NCI-H2196 (cell line): ENCODE measurements at regions not wholly inside any gene's neighbourhood (a gene's known extent, or its start where the extent isn't known, plus 50 kb on each side); places are given as distances from the start of the nearest gene placed in this dataset.

Source experiments
- DNase-seq: peaks from one replicate; lab custom pipeline; 2025; ENCODE audit not compliant: unreplicated experiment; lab: John Stamatoyannopoulos, UW

DNA sequence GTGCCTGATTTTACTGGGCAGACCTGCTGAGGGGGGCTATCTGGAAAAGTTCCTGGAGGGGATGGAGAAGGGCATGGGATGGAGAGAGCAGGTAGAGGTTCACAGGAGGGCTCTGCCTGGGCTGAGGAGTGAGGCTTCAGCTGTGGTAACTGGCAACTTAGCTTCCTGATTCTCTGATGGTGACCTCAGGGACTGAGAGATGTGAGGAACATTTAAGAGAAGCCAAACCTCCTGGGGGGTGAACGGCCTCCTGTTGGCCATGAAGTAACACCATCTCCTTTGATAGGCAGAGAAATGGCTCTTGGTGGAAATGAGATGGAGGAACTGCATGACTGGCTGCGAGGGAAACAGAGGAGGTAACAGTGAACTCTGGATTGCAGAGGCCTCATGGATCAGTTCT is 97.3 kb upstream of the ROPN1 start:
- no peak for DNase-seq

DNA sequence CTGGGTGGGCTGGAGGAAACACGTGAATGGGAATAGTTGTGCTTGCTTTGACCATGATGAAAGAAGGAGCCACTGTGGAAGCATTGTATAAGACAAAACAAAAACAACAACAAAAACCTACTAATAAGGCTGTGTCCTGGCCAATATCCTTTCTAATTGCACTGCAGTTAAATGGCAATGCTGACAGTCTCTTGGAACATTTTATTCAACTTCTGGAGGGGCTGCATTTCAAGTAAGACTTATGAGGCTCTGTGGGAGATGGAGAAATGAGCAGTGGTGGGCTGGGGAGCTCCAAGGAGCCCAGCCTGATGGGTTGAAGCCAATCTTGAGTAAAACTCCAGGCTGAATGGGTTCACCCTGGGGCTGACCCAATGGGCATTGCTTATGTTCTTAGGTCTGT is 99.8 kb upstream of the ROPN1 start:
- no peak for DNase-seq

DNA sequence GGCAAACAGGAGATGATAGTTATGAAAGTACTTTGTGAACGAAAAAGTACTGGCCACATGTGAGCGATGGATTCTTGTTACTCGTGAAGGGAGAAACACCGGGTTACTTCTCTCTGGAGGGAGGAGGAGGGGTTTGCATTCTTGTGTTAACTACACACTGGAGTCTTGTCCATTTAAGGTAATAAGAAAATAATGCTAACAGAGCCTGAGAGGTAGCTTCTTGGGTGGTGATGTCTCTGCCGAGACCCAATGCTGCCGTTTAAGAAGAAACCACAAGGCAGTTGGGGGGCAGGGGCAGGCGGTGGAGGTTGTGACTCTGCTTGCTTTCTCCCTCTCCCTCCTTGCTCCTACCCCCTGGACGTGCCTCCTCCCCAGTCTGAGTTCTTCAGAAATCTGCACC is 100.9 kb upstream of the ROPN1 start:
- no peak for DNase-seq

DNA sequence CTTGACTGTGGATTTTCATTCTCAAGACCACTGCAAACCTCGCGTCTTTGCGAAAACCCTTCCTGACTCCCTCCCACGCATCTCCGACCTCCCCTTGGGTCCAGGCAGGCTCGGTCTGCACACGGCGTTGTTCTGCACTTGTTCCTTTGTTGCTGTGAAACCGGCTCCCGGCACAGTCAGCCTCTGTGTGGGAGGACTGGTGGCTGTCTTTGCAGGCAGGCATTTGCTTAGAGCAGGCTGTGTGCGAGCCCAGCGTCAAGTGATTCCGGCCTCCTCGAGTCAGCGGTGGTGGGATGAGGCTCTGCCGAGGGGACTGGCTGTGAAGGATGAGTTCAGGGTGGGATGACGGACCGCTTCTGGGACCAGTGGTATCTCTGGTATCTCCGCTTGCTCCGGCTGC is 102.6 kb upstream of the ROPN1 start:
- no peak for DNase-seq

DNA sequence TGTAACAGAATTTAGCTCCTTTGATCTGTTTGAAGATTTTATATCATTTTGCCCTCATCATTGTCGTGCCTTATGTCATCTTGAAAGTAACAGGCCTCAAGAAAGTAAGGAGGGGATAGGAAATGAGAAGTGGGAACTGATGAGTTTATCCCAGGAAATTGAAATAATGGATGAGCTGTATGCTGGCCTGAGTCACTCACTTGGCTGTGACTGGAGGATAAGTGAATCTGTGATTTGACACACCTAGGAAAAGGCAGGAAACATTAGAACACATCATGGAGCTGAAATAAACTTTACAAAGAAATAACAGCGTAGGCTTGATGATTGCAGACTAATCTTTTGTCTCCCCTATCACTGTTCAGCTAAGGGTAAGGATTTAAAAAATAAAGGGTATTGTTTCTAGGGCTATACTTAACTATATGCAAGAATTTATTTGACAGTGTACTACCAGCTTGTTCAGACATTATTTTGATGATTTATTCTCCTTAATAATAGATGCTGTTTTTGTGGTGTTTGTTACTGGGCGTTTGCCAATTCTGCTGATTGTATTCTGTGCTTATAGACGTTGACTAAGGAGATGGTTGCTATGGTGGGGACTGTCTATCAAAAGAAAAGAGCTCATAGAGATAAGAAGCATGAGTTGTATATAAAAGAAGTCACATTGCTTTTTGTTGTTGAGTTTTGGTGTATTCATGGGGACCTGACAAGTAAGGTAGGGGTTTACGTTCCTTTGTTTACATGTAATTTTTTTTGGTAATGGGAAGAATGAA is 105.6 kb upstream of the ROPN1 start:
- no peak for DNase-seq

DNA sequence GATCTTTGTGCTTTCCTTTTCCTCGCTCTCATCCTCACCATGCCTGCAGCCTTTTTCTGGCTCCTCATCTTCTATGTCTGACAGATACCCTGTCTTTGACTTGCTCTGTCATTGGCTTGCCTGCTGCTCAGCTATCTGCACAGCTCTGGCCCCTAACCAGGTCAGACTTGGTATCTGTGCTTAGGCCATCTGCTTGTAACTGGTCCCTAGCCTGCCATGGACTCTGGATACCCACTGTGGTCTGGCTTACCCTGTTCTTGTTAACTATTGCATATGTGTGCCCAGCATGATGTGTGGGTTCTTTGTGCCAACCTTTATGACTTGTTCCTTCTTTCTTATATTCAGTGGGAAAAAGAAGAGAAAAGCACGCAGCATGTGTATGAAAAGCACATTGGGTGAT is 109.7 kb upstream of the ROPN1 start:
- DNase-seq = no peak

DNA sequence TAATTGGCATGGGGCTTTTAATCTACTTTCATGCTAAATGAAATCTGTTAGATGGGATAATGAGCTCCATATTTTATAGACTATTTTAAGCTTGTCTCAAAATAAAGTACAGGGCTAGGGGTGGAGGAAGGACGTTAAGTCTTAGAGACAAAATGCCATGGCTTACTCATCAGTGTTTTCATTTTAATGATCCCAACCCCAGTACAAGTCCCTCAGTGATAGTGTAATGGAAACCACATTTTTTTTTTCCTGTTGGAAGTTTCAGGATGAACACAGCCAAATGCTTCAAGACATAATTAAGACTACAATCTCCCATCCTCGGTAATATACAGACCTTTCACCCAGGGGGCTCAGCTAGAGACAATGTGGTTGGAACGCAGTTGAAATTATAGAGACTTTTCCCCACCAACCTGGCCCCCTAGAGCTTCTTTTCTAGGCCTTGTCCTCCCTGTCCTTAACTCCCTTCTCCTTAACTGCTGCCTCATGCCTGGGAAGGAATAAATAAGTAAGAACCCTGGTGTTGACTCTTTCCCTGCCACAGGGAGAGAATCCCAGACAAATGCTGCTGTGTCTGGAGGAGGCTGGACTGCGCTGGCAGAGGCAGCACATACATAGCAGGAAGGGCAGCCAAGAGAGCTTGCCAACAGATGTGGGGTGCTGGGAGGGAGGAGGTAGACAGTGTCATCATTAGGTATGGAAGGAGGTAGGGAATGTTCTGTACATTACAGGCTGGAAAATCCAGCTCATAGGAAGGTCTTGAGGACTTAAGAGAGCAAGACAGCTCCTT is 115.4 kb upstream of the ROPN1 start:
- DNase-seq = no peak

DNA sequence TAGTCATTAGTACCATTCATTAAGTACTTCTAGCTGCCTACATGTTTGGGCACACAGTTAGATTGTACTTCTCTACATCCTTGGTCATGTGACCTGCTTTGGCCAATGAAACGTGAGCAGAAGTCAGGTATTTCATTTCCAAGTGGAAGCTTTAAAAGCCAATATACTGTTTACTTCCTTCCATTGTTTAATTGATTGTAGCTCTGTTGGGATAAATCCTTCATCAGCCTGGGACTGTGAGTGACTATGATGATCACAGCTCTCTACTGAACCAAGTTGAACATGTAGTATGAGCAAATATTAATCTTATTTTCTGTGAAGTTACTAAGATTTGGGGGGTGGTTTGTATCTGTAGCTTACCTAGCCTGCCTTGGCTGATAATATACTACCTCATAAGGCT is 116.5 kb upstream of the ROPN1 start:
- no peak for DNase-seq

DNA sequence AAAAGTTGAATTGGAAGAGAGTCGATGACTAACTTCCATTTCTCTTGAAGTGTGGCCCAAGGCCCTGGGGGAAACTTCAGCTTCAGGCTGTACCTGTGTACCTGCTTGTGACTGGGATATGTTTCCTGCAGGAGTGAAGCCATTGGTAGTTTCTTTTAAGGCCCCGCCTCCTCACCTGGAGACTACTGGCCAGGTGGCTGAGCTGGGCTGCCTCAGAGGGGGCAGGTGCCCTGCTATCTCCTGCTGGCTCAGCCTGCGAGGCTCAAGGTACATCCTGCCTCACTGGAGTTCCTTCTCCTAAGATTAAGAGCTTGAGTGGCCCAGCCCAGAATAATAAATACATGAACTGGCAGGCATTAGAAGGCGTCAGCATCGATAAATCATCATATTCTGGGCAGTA is 121.6 kb upstream of the ROPN1 start:
- DNase-seq = no peak

DNA sequence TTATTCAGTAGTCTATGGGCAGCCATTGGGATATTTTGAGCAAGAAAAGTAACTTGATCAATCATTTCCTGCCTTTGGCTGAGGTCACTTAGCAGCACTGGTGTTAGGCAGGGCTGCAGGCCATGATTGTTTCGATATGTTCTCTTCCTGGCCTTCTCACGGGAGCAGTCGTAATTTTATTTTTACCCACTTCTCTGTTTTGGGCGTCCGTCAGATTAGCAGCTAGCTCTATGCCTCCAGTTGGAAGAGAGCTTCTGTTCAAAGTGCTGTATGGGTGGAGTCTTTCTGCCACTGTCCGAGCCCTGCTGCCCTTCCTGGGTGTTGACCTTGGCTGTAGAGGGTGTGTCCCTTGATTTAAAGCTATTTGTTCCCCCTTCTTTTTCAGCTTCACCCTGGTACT is 123.4 kb upstream of the ROPN1 start:
- no peak for DNase-seq

DNA sequence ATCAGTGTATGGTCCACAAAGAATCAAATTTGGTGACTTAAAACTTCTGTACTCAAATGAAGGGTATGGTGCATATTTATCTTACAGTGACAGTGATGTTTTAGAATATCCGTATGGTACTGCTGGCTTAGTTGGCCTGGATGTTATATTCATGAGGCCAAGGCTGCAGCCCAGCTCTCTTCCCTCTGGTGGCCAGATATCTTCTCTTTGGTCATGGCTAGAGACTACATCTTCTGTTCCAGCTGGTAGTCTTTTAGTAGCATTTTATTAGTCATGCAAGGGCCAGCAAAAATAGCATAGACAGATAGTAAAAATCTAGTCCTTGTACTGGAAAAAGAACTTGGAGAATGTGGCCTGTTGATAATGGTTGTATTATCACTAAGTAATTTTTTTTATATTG is 124.0 kb upstream of the ROPN1 start:
- no peak for DNase-seq

DNA sequence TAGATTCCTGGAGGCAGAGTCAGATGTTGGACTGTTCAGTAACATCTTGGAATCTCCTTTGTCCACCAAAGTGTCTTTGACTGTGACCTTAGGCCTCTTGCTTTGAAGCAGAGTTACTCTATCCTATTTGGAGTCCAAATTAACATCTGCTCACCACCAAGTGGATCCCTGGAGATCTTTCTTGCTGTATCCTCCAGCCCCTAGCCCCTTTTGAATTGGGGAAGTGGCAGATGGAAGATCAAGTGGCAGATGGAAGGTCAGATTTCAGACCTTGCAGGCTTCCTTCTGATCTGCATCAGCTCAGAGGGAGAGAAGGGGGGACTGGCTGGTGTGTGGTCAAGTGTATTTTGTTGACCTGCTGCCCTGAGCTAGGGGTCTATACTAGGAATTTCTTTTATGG is 125.0 kb upstream of the ROPN1 start:
- DNase-seq = no peak

DNA sequence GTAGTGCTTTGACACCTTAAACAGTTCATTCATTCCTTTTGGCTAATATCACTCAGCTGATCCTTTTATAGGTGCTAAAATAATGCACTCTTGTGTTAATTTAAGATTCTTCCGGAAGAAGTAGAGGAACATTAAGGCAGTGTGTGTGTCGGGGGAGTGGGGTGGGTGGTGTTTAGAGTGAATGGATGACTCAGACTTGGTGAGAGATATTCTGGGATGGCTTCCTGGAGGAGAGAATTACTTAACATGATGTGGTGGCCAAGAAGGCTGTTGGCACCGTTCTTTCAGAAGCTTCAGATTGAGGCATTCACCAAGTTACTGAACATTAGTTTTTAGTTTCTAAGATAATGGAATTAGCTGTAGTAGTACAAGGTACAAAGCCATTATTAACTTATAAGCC is 125.6 kb upstream of the ROPN1 start:
- DNase-seq = no peak

DNA sequence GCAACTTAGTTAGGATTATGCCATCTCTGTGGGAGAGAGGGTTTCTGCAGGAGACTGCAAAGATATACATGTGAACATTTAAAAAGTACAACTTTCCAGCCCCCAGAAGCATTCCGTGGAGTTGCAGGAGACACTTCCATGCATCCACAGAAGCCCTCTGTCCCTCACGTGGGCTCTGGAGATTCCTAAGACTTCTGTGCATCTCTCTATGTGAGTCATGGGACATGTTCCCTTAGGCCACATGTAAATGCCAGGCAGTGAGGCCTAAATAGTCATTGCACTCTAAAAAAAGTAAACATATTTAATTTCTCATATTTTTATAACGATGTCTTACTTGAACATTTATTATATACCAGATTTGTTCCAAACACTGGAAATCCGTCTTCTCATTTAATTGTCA is 126.5 kb upstream of the ROPN1 start:
- DNase-seq = no peak

DNA sequence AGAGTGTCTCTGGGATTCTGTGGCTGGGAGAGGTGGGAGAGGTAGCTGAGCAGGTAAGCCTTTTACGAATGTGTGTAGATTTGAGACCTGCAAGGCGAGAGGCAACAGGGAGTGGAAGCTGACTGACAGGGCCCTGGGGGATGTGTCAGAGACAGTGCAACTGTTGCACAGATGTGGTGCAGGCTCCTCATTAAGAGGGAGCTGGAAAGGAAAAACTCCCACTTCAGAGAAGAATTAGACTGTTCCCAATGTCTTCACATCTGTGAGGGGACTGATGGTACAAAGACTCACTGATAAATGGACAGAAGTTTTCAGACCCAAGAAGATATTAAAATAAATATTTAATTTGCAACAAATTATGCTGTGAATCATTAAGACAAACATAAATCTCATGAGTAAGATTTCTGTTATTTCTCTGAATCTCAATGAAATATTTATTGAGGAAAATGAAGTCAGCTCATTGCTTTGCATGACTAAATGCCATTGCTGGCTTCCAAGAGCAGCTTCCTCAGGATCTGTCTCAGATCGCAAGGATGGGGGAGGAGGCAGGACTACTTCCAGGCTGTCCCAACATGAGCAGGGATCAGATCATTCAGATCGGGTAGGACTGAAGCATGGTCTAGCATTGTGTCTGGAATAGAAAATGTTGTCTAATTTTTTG is 127.3 kb upstream of the ROPN1 start:
- no peak for DNase-seq

DNA sequence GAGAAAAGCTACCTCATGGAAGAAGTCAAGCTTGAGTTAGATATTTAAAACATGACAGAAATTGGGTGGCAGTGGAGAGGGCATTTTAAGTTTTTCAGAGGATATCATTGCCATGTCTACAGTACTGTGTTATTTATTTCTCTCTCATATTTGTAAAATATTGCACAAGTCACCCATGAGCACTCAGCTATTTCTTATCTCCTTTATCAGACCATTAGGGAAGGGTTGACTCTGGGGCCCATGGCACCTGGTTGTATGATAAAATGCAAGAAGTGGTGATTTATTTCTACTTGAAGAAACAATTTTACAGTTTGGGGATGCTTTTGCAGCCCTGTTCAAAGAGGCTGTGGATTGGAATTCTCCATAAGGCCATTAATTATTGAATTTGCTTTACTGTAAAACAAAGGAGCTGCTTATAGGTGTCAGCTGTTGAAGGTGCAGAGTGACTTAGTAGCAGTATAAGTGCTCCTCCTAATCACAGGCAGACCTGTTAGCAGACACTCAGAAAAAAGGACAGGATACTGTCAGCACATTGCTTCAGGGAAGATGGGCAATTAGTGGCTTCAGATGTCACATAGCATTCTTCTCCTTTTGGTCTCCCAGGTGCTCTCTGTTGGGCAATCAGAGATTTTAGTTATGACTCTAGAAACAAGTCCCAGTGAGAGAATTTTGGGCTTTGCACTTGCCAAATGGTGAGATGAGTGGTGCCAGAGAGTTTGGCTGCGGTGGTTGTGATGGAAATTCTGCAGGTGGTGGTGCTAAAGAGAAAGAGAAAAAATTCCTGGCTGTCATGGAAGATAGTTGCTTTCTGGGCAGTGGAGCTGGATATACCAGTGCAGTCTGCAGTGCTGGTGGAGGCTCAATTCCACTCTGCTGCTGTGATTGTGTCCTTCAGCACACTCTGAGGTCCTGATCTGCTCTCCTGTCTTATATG is 129.7 kb upstream of the ROPN1 start:
- DNase-seq = no peak

DNA sequence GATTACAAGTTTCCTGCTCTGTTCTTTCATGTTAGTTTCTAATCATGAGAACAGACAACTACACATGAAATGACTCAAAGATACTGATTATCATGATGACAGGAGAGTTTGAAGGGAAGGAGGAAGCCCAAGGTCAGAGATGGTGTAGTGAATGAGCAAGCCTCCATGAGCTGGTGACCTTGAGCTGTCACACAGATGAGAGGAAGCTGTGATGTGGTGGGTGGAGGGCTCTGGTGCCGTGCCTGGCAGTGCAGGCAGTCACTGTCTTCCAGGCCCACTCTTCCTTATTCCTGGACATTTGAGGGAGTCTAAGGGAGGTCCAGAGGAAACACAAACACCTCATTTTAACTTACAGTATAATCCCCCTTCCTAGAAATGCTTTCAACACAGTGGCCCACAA is 133.4 kb upstream of the ROPN1 start:
- no peak for DNase-seq

DNA sequence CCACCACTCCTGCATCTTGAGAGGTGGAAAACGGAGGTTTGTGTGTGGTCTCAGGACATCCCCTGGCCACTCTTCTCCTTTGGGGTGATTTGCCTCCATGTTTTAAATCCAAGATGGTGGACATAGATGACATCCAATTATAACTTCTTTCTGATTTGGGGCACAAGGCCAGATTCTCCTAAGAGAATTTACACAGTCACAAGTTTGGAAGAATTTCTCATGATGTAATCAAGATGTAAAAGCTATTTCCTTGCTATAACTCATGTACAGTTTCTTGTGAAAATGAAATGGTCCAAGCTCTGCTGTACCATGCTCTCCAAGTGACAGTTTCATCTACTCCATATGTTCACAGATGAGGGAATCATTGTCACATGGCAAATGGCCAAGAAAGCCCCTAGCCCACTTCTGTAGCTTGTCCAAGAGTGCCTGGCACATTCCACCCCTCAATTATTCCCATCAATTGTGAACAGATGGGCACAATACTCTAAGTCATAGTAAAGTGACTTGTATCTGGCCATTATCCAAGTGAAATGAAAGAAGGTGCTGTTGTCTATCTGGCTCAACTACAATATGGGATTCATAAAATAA is 134.6 kb upstream of the ROPN1 start:
- no peak for DNase-seq

DNA sequence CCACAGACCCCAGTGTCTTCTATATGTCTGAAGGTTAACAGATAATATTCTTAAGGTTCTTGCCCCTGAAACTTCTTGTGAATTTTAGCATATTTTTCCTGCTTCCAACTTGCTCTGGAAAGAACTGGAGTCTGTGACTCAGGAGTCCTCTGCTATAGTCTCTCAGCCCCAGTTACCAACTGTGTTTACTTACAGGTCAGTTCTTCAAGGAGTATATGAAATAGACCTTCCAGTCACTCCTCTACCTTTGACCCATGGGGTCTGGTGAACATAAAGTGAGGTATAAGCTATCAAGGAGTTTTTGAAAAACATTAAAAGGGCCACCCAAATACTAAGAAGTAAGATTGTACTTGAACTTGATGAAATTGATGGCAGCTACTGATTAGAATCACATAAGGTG is 139.2 kb upstream of the ROPN1 start:
- no peak for DNase-seq

DNA sequence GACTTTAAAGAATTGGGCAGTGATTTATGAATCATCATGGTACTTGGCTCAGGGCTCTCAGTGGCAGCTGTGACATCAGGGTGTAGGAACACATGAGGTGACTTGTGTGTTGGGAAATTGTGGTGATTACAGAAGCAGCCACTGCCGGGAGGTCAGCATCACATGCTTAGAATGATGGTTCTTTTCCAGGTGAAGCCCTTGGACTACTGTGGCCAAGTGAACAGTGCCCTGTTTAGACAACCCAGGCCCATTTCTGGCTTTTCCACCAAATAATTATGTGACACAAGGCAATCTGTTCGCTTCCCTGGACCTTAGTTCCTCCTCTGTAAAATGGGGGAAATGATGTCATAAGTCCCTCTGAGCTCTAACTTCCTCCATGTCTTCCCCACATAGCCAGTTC is 139.7 kb upstream of the ROPN1 start:
- no peak for DNase-seq

DNA sequence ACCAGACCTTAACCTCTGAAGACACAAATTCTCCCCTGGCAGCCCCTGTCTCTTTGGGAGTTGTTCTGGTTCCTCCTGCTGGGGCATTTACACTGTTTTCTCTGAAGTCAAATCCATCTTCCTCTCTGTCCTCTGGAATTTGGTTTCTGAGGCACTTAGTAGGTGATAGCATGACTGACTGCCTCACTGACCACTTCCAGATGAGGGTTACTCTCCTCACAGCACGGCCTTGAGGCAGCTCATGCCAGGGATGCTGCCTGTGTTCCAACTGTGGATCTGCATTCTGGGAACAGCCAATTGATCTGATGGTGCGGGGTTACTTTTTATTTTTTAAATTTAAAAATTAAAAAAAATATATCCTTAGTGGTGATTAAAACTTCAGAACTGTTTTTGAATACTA is 140.9 kb upstream of the ROPN1 start:
- DNase-seq = no peak
